ENCODE measurements at regions not wholly inside any gene's neighbourhood (a gene's known extent, or its start where the extent isn't known, plus 50 kb on each side); places are given as distances from the start of the nearest gene placed in this dataset.

- DNase-seq: no peak
Measured at GRCh38 chr2:3138621-3139020, 239.0 kb downstream of the EIPR1 start.

GRCh38 chr2:3137651-3138300 is 239.8 kb downstream of the EIPR1 start:
- no peak for DNase-seq

GRCh38 chr2:3135676-3136075 is 241.9 kb downstream of the EIPR1 start:
- DNase-seq: no peak

- DNase-seq: no peak
Measured at GRCh38 chr2:3134026-3134571, 243.5 kb downstream of the EIPR1 start.

GRCh38 chr2:3132966-3133365 is 244.7 kb downstream of the EIPR1 start:
- DNase-seq: no peak

GRCh38 chr2:3132466-3132865 is 245.2 kb downstream of the EIPR1 start:
- DNase-seq: no peak

GRCh38 chr2:3131636-3132326 is 245.8 kb downstream of the EIPR1 start:
- DNase-seq: no peak

- no peak for DNase-seq
Measured at GRCh38 chr2:3130889-3131635, 246.6 kb downstream of the EIPR1 start.

GRCh38 chr2:3130444-3130843 is 247.2 kb downstream of the EIPR1 start:
- DNase-seq: no peak

- no peak for DNase-seq
Measured at GRCh38 chr2:3129867-3130266, 247.8 kb downstream of the EIPR1 start.

- no peak for DNase-seq
Measured at GRCh38 chr2:3128786-3129185, 248.8 kb downstream of the EIPR1 start.

- no peak for DNase-seq
Measured at GRCh38 chr2:3127710-3128109, 249.9 kb downstream of the EIPR1 start.

GRCh38 chr2:3126911-3127621 is 250.6 kb downstream of the EIPR1 start:
- peak; percentile 13 for DNase-seq

GRCh38 chr2:3126171-3126910 is 251.3 kb downstream of the EIPR1 start:
- no peak for DNase-seq

- DNase-seq: no peak
Measured at GRCh38 chr2:3125761-3126130, 251.9 kb downstream of the EIPR1 start.

- no peak for DNase-seq
Measured at GRCh38 chr2:3125001-3125760, 252.4 kb downstream of the EIPR1 start.

- peak; percentile 79 for DNase-seq
Measured at GRCh38 chr2:3122525-3122924, 255.1 kb downstream of the EIPR1 start.

- no peak for DNase-seq
Measured at GRCh38 chr2:3121601-3122000, 256.0 kb downstream of the EIPR1 start.

GRCh38 chr2:3117650-3118216 is 259.9 kb downstream of the EIPR1 start:
- DNase-seq: no peak

GRCh38 chr2:3116371-3116770 is 261.2 kb downstream of the EIPR1 start:
- no peak for DNase-seq
